D721Med (cell line): ENCODE measurements at regions not wholly inside any gene's neighbourhood (a gene's known extent, or its start where the extent isn't known, plus 50 kb on each side); places are given as distances from the start of the nearest gene placed in this dataset.
A peak's percentile ranks its signal among the peaks of the same experiment; 100 is the strongest.
"Not testable (repeated sequence)": the region's sequence is repeated elsewhere in the genome, so short reads cannot be mapped to it uniquely, and the experiment has no call there.

Experiments
- DNase-seq: peaks from one replicate; pipeline ENCODE4 v3.0.0; 2011; ENCODE audit warnings: low spot score; ENCODE audit not compliant: insufficient read length
- FAIRE-seq: peaks from 2 replicates; lab custom pipeline; 2011; peaks lifted over from hg19 to GRCh38; lab: Jason Lieb, UNC
- TF ChIP-seq, protein P1 (sequence below): IDR thresholded peaks from 2 replicates; pipeline ENCODE4 v1.5.1; 2012; ENCODE audit warnings: mild to moderate bottlenecking, control low read depth; ENCODE audit not compliant: insufficient read depth; ENCODE audit errors: missing control alignments

GRCh38 chr1:224037362-224037761, 76.5 kb upstream of the FBXO28 start:
- DNase-seq = not testable (repeated sequence)

GRCh38 chr1:224032608-224033276, 81.2 kb upstream of the FBXO28 start:
- not testable (repeated sequence) for DNase-seq, FAIRE-seq

More at GRCh38 chr1:224037362-224037761, 76.5 kb upstream of the FBXO28 start:
- FAIRE-seq = not testable (repeated sequence)

DNA sequence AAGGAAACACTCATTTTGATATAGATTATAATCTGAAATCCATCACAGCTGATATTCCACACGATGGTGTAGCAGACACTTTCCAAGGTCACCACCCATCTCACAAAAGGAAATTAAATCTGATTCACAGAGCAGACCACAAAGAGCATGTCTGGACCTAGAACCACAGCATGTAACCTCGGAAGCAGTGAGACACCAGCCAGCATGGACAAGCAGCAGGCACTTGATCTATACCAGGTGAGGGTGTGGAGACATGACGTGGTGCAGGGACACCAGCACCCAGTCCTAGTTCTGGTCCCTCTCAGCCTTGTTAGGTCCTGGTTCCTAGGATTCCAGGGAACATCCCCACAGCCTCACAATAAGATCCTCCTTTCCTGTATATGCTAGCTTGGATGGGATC, 81.9 kb upstream of the FBXO28 start:
- not testable (repeated sequence) for DNase-seq, FAIRE-seq

- DNase-seq, FAIRE-seq: not testable (repeated sequence)
Measured at GRCh38 chr1:224030257-224030656, 83.7 kb upstream of the FBXO28 start.

- not testable (repeated sequence) for DNase-seq, FAIRE-seq
Measured at GRCh38 chr1:224029286-224030025, 84.5 kb upstream of the FBXO28 start.

DNA sequence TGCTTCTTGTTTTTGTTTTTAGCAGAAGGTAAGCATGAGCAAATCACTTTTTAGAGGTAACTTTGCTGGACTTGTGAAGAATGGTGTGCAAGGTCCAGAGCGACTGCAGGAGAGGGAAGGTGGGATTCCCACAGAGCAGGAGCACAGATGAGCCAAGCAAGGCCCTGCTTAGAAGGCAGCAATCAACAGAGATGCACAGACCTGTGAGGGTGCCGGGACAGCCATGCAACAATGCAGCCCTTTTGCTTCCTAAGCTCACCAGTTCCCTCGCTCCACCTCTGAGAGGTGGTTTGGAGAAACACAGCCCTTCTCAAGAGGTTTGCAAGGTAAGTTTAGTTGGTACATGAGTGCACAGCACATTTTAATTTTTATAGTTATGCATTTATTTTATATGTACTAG, 85.1 kb upstream of the FBXO28 start:
- DNase-seq, FAIRE-seq: not testable (repeated sequence)

GRCh38 chr1:224023122-224023521, 90.8 kb upstream of the FBXO28 start:
- DNase-seq, FAIRE-seq: not testable (repeated sequence)

GRCh38 chr1:224022249-224022970, 91.5 kb upstream of the FBXO28 start:
- FAIRE-seq, DNase-seq: not testable (repeated sequence)

GRCh38 chr1:224019866-224020265, 94.0 kb upstream of the FBXO28 start:
- FAIRE-seq, DNase-seq: not testable (repeated sequence)

DNA sequence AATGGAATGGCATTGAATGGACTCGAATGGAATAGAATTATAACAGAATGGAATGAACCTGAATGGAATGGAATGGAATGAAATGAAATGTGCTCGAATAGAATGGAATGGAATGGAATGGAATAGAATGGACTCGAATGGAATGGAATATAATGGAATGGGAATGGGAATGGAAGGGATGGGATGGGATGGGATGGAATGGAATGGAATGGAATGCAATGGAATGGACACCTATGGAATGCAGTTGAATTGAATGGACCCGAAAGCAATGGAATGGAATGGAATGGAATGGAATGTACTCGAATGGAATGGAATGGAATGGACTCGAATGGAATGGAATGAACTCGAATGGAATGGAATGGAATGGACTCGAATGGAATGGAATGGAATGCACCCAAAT, 98.1 kb upstream of the FBXO28 start:
- DNase-seq, FAIRE-seq: not testable (repeated sequence)

DNA sequence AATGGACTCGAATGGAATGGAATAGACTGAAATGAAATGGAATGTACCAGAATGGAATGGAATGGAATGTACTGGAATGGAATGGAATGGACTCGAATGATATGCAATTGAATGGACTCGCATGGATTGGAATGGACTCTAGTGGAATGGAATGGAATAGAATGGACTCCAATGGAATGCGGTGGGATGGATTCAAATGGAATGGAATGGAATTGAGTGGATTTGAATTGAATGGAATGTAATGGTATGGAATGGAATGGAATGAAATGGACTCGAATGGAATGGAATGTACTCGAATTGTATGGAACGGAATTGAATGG, 99.6 kb upstream of the FBXO28 start:
- FAIRE-seq = no peak
- TF ChIP-seq, protein P1, sequence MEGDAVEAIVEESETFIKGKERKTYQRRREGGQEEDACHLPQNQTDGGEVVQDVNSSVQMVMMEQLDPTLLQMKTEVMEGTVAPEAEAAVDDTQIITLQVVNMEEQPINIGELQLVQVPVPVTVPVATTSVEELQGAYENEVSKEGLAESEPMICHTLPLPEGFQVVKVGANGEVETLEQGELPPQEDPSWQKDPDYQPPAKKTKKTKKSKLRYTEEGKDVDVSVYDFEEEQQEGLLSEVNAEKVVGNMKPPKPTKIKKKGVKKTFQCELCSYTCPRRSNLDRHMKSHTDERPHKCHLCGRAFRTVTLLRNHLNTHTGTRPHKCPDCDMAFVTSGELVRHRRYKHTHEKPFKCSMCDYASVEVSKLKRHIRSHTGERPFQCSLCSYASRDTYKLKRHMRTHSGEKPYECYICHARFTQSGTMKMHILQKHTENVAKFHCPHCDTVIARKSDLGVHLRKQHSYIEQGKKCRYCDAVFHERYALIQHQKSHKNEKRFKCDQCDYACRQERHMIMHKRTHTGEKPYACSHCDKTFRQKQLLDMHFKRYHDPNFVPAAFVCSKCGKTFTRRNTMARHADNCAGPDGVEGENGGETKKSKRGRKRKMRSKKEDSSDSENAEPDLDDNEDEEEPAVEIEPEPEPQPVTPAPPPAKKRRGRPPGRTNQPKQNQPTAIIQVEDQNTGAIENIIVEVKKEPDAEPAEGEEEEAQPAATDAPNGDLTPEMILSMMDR = no peak

DNA sequence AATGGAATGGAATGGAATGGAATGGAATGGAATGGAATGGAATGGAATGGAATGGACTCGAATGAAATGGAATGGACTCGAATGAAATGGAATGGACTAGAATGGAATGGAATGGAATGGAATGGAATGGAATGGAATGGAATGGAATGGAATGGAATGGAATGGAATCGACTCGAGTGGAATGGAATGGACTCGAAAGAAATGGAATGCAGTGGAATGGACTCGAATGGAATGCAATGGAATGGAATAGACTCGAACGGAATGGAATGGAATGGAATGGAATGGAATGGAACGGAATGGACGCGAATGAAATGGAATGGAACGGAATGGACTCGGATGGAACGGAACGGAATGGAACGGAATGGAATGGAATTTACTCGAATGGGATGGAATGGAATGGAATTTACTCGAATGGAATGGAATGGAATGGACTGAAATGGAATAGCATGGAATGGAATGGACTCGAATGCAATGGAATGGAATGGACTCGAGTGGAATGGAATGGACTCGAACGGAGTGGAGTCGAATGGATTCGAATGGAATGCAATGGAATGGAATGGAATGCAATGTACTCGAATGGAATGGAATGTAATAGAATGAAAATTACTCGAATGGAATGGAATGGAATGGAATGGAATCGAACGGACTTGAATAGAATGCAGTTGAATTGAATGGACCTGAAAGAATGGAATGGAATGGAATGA, 100.1 kb upstream of the FBXO28 start:
- not testable (repeated sequence) for FAIRE-seq, DNase-seq

More for the DNA sequence above, 99.6 kb upstream of the FBXO28 start:
- no peak for DNase-seq

- not testable (repeated sequence) for FAIRE-seq, DNase-seq
Measured at GRCh38 chr1:224012807-224013434, 101.0 kb upstream of the FBXO28 start.

DNA sequence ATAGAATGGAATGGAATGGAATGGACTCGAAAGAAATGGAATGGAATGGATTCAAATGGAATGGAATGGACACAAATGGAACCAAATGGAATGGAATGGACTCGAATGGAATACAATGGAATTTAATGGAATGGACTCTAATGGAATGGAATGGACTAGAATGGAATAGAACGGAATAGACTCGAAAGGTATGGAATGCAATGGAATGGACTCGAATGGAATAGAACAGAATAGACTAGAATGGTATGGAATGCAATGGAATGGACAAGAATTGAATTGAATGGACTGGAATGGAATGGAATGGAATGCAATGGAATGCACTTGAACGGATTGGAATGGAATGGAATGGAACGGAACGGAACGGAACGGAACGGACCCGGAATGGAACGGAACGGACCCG, 101.7 kb upstream of the FBXO28 start:
- not testable (repeated sequence) for DNase-seq, FAIRE-seq

DNA sequence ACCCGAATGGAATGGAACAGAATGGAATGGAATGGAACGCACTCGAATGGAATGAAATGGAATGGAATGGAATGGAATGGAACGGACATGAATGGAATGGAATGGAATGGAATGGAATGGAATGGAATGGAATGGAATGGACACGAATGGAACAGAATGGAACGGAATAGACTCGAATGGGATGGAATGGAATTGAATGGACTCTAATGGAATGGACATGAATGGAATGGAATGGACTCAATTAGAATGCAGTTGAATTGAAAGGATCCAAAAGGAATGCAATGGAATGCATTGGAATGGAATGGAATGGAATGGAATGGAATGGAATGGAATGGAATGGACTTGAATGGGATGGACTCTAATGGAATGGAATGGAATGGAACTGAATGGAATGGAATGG, 102.2 kb upstream of the FBXO28 start:
- not testable (repeated sequence) for DNase-seq, FAIRE-seq

GRCh38 chr1:224011153-224011552, 102.8 kb upstream of the FBXO28 start:
- not testable (repeated sequence) for DNase-seq
- peak; percentile 35 for FAIRE-seq

GRCh38 chr1:224005973-224006372, 107.9 kb upstream of the FBXO28 start:
- DNase-seq, FAIRE-seq: not testable (repeated sequence)
